OCI-M1 (cell line): ENCODE measurements at regions not wholly inside any gene's neighbourhood (a gene's known extent, or its start where the extent isn't known, plus 50 kb on each side); places are given as distances from the start of the nearest gene placed in this dataset.
"Not testable (repeated sequence)": the region's sequence is repeated elsewhere in the genome, so short reads cannot be mapped to it uniquely, and the experiment has no call there.

Source experiments
- DNase-seq: peaks from one replicate; lab custom pipeline; 2025; lab: John Stamatoyannopoulos, UW

- DNase-seq, result no peak
Observed at GRCh38 chr1:121519042-121519755, 334.4 kb downstream of the SRGAP2C start.

GRCh38 chr1:121519756-121520286 lies 335.0 kb downstream of the SRGAP2C start:
- peak; percentile 50 for DNase-seq

GRCh38 chr1:121522061-121522759 lies 337.4 kb downstream of the SRGAP2C start:
- DNase-seq, result no peak

GRCh38 chr1:121523112-121523511 lies 338.3 kb downstream of the SRGAP2C start:
- not testable (repeated sequence) for DNase-seq

GRCh38 chr1:121525355-121525754 lies 340.6 kb downstream of the SRGAP2C start:
- peak; percentile 69 for DNase-seq

GRCh38 chr1:121528958-121529357 lies 344.2 kb downstream of the SRGAP2C start:
- DNase-seq, result peak; percentile 46

GRCh38 chr1:121530026-121530425 lies 345.3 kb downstream of the SRGAP2C start:
- DNase-seq, result not testable (repeated sequence)

- not testable (repeated sequence) for DNase-seq
Observed at GRCh38 chr1:121531747-121532146, 347.0 kb downstream of the SRGAP2C start.

GRCh38 chr1:121538148-121538547 lies 353.4 kb downstream of the SRGAP2C start:
- not testable (repeated sequence) for DNase-seq

GRCh38 chr1:121538943-121539575 lies 354.3 kb downstream of the SRGAP2C start:
- DNase-seq, result no peak

GRCh38 chr1:121543988-121544387 lies 359.2 kb downstream of the SRGAP2C start:
- not testable (repeated sequence) for DNase-seq

GRCh38 chr1:121544500-121544899 lies 359.7 kb downstream of the SRGAP2C start:
- DNase-seq, result no peak

- not testable (repeated sequence) for DNase-seq
Observed at GRCh38 chr1:121545899-121546298, 361.1 kb downstream of the SRGAP2C start.

GRCh38 chr1:121546830-121547591 lies 362.2 kb downstream of the SRGAP2C start:
- no peak for DNase-seq

- DNase-seq, result not testable (repeated sequence)
Observed at GRCh38 chr1:121547726-121548125, 363.0 kb downstream of the SRGAP2C start.

GRCh38 chr1:121550817-121551216 lies 366.0 kb downstream of the SRGAP2C start:
- DNase-seq, result not testable (repeated sequence)

- not testable (repeated sequence) for DNase-seq
Observed at GRCh38 chr1:121551491-121551890, 366.7 kb downstream of the SRGAP2C start.

- DNase-seq, result not testable (repeated sequence)
Observed at GRCh38 chr1:121556560-121556959, 371.8 kb downstream of the SRGAP2C start.

- peak; percentile 27 for DNase-seq
Observed at GRCh38 chr1:121558034-121558433, 373.3 kb downstream of the SRGAP2C start.

GRCh38 chr1:121558514-121558913 lies 373.7 kb downstream of the SRGAP2C start:
- peak; percentile 85 for DNase-seq

- DNase-seq, result no peak
Observed at GRCh38 chr1:121566346-121566745, 381.6 kb downstream of the SRGAP2C start.

- DNase-seq, result no peak
Observed at GRCh38 chr1:121569428-121569827, 384.7 kb downstream of the SRGAP2C start.
